T-helper 1 cell (primary cell): ENCODE measurements at regions not wholly inside any gene's neighbourhood (a gene's known extent, or its start where the extent isn't known, plus 50 kb on each side); places are given as distances from the start of the nearest gene placed in this dataset.
"Not testable (repeated sequence)": the region's sequence is repeated elsewhere in the genome, so short reads cannot be mapped to it uniquely, and the experiment has no call there.

Source experiments
- DNase-seq, 5 donors: peaks; one replicate each; pipeline ENCODE4 v3.0.0-alpha.2; 2012 to 2020

- no peak for DNase-seq
Measured at GRCh38 chr9:86645303-86645702, 291.1 kb upstream of the TUT7 start.

GRCh38 chr9:86644675-86645034, 290.4 kb upstream of the TUT7 start:
- no peak for DNase-seq

GRCh38 chr9:86643946-86644674, 289.9 kb upstream of the TUT7 start:
- no peak for DNase-seq

- DNase-seq, result no peak
Measured at GRCh38 chr9:86642721-86643120, 288.5 kb upstream of the TUT7 start.

GRCh38 chr9:86641970-86642369, 287.8 kb upstream of the TUT7 start:
- no peak for DNase-seq

GRCh38 chr9:86639899-86640379, 285.7 kb upstream of the TUT7 start:
- DNase-seq, result no peak

GRCh38 chr9:86639287-86639686, 285.1 kb upstream of the TUT7 start:
- no peak for DNase-seq

GRCh38 chr9:86638109-86638508, 283.9 kb upstream of the TUT7 start:
- DNase-seq, result no peak

GRCh38 chr9:86637515-86637914, 283.3 kb upstream of the TUT7 start:
- DNase-seq, result no peak

GRCh38 chr9:86636519-86636918, 282.3 kb upstream of the TUT7 start:
- DNase-seq, result no peak

- DNase-seq, result no peak
Measured at GRCh38 chr9:86636038-86636437, 281.8 kb upstream of the TUT7 start.

GRCh38 chr9:86634501-86634900, 280.3 kb upstream of the TUT7 start:
- no peak for DNase-seq

- no peak for DNase-seq
Measured at GRCh38 chr9:86633945-86634344, 279.7 kb upstream of the TUT7 start.

- DNase-seq, result no peak
Measured at GRCh38 chr9:86632537-86632936, 278.3 kb upstream of the TUT7 start.

GRCh38 chr9:86629530-86629929, 275.3 kb upstream of the TUT7 start:
- DNase-seq, result no peak

GRCh38 chr9:86626802-86627201, 272.6 kb upstream of the TUT7 start:
- no peak for DNase-seq

GRCh38 chr9:86624630-86625029, 270.4 kb upstream of the TUT7 start:
- DNase-seq, result no peak

- no peak for DNase-seq
Measured at GRCh38 chr9:86614871-86615849, 260.9 kb upstream of the TUT7 start.

GRCh38 chr9:86613943-86614342, 259.7 kb upstream of the TUT7 start:
- DNase-seq, result no peak

- DNase-seq, result not testable (repeated sequence)
Measured at GRCh38 chr9:86611534-86611933, 257.3 kb upstream of the TUT7 start.

GRCh38 chr9:86605303-86605702, 251.1 kb upstream of the TUT7 start:
- DNase-seq, result no peak

- no peak for DNase-seq
Measured at GRCh38 chr9:86604741-86605140, 250.5 kb upstream of the TUT7 start.

GRCh38 chr9:86602715-86603114, 248.5 kb upstream of the TUT7 start:
- DNase-seq, result no peak

GRCh38 chr9:86601697-86602096, 247.5 kb upstream of the TUT7 start:
- DNase-seq, result no peak
